HL-60 (cell line): ENCODE measurements at regions not wholly inside any gene's neighbourhood (a gene's known extent, or its start where the extent isn't known, plus 50 kb on each side); places are given as distances from the start of the nearest gene placed in this dataset.

ENCODE experiments used
- POLR2AphosphoS5 ChIP-seq: IDR thresholded peaks from 2 replicates; pipeline ENCODE4 v1.6.1; 2012; ENCODE audit warnings: low read depth
- TF ChIP-seq, protein P1 (sequence below): IDR thresholded peaks from one replicate; pipeline ENCODE4 v1.5.1; 2011; ENCODE audit warnings: low read length, control low read depth, inconsistent platforms; ENCODE audit not compliant: insufficient read depth
- TF ChIP-seq, protein P2 (sequence below): IDR thresholded peaks from 2 replicates; pipeline ENCODE4 v1.6.1; 2012; ENCODE audit warnings: low read depth; ENCODE audit not compliant: insufficient replicate concordance

DNA sequence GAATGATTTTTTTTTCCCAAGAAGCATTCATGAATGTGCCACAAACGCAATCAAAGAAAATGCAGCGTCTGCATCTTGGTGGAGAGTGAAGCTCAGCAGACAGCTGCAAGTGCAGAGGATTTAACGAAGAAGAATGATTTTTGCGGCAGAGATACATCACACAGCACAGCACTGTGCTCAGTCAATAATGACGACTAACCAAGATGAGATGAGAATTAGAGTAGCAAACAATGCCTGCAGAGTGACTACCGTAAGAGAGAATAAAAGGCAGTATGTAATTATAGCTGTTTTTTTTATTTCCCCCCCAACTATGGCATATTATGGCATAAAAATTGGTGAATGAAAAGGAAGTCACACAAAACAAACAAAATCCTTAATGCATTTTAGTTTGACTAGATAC, 218.0 kb upstream of the ROBO1 start:
- TF ChIP-seq, protein P1, sequence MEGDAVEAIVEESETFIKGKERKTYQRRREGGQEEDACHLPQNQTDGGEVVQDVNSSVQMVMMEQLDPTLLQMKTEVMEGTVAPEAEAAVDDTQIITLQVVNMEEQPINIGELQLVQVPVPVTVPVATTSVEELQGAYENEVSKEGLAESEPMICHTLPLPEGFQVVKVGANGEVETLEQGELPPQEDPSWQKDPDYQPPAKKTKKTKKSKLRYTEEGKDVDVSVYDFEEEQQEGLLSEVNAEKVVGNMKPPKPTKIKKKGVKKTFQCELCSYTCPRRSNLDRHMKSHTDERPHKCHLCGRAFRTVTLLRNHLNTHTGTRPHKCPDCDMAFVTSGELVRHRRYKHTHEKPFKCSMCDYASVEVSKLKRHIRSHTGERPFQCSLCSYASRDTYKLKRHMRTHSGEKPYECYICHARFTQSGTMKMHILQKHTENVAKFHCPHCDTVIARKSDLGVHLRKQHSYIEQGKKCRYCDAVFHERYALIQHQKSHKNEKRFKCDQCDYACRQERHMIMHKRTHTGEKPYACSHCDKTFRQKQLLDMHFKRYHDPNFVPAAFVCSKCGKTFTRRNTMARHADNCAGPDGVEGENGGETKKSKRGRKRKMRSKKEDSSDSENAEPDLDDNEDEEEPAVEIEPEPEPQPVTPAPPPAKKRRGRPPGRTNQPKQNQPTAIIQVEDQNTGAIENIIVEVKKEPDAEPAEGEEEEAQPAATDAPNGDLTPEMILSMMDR, result no peak
- no peak for TF ChIP-seq POLR2AphosphoS5
- TF ChIP-seq, protein P2, sequence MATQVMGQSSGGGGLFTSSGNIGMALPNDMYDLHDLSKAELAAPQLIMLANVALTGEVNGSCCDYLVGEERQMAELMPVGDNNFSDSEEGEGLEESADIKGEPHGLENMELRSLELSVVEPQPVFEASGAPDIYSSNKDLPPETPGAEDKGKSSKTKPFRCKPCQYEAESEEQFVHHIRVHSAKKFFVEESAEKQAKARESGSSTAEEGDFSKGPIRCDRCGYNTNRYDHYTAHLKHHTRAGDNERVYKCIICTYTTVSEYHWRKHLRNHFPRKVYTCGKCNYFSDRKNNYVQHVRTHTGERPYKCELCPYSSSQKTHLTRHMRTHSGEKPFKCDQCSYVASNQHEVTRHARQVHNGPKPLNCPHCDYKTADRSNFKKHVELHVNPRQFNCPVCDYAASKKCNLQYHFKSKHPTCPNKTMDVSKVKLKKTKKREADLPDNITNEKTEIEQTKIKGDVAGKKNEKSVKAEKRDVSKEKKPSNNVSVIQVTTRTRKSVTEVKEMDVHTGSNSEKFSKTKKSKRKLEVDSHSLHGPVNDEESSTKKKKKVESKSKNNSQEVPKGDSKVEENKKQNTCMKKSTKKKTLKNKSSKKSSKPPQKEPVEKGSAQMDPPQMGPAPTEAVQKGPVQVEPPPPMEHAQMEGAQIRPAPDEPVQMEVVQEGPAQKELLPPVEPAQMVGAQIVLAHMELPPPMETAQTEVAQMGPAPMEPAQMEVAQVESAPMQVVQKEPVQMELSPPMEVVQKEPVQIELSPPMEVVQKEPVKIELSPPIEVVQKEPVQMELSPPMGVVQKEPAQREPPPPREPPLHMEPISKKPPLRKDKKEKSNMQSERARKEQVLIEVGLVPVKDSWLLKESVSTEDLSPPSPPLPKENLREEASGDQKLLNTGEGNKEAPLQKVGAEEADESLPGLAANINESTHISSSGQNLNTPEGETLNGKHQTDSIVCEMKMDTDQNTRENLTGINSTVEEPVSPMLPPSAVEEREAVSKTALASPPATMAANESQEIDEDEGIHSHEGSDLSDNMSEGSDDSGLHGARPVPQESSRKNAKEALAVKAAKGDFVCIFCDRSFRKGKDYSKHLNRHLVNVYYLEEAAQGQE, result no peak
